ENCODE measurements at regions not wholly inside any gene's neighbourhood (a gene's known extent, or its start where the extent isn't known, plus 50 kb on each side); places are given as distances from the start of the nearest gene placed in this dataset.

- Histone ChIP-seq H3K9me2 (ENCODE audit: insufficient read depth, low read length) (no peaks in the 10 kb centered on the region), H3K4me3 (ENCODE audit: low read depth, low read length, poor library complexity, severe bottlenecking) (no peak overlapping the region), H3K27ac (ENCODE audit: low read depth, low read length, poor library complexity, severe bottlenecking) (no peak overlapping the region), H3K79me2 (ENCODE audit: insufficient read depth, low read depth, low read length) (no peaks in the 10 kb centered on the region), H4K20me1 (ENCODE audit: insufficient read depth, low read length) (no peaks in the 10 kb centered on the region), H3K4me1 (ENCODE audit: insufficient read depth, low read length, poor library complexity, severe bottlenecking) (no peaks in the 10 kb centered on the region), H3K36me3 (ENCODE audit: insufficient read depth, low read length) (no peaks in the 10 kb centered on the region), H3K9me3 (ENCODE audit: low read length) (no peaks in the 10 kb centered on the region), H3K4me2 (ENCODE audit: low read length) (no peak overlapping the region), H2AFZ (ENCODE audit: low read length) (no peak overlapping the region)
- POLR2A ChIA-PET: no interaction called here
- intact Hi-C loops (cut with micrococcal nuclease; ENCODE audit: unreplicated experiment): no loop called here
- TF ChIP-seq, protein P1, sequence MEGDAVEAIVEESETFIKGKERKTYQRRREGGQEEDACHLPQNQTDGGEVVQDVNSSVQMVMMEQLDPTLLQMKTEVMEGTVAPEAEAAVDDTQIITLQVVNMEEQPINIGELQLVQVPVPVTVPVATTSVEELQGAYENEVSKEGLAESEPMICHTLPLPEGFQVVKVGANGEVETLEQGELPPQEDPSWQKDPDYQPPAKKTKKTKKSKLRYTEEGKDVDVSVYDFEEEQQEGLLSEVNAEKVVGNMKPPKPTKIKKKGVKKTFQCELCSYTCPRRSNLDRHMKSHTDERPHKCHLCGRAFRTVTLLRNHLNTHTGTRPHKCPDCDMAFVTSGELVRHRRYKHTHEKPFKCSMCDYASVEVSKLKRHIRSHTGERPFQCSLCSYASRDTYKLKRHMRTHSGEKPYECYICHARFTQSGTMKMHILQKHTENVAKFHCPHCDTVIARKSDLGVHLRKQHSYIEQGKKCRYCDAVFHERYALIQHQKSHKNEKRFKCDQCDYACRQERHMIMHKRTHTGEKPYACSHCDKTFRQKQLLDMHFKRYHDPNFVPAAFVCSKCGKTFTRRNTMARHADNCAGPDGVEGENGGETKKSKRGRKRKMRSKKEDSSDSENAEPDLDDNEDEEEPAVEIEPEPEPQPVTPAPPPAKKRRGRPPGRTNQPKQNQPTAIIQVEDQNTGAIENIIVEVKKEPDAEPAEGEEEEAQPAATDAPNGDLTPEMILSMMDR (conservative IDR thresholded peaks at IDR 0.05; ENCODE audit: low read length): no peak
- TF ChIP-seq EZH2phosphoT487 (IDR thresholded peaks at IDR 0.05; ENCODE audit: borderline replicate concordance, low read depth, low read length): no peak
- CTCF ChIA-PET (ENCODE audit: unreplicated experiment): no interaction called here
- no TSS peak for BruUV-seq (replicated peaks)
- no peak for DNase-seq (ENCODE audit: low spot score)
These were observed 112.1 kb upstream of the PMEPA1 start for GRCh38 chr20:57821935-57822334.

DNA sequence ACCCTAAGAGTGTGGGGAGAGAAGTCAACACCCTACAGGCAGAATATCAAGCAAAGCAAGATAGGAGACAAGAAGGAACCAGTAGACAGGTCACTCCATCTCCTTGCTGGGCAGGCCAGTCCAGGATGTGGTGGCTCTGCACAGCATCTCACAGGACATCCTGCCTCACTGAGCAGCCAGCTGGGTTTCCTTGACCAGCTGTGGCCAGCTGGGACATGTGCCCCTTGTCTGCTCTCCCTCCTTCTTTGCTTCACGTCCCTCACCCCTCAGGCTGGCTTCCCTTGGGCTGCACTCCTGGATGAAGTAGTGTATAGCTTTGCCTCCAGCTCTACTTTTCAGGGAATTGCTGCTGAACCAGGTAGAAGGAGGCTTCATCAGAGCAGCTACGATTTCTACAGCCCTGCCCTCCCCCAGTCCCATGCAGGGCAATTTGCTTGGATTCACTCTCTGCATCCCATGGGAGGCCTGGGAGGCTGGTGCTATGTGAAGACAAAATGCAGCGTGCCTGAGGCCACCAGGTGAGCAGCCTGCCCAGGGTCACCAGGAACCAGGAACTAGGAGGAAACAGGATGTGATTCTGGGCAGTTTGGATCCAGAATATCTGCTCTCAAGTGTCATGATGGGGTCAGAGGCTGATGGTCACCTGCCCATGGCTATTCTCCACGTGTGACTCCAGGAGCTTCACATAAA lies 110.0 kb upstream of the PMEPA1 start:
- CTCF ChIA-PET (ENCODE audit: unreplicated experiment): interaction anchor here (0.5 kb wide), 1 partner anchor 271 kb away, joined by 3 read pairs; no protein-coding TSS in a partner anchor
- H3K27ac ChIP-seq (ENCODE audit: low read depth, low read length, poor library complexity, severe bottlenecking): no peak overlapping the region
- POLR2A ChIA-PET: no interaction called here
- H3K79me2 ChIP-seq (ENCODE audit: insufficient read depth, low read depth, low read length): no peaks in the 10 kb centered on the region
- DNase-seq (ENCODE audit: low spot score): no peak
- intact Hi-C loops (cut with micrococcal nuclease; ENCODE audit: unreplicated experiment): no loop called here
- no peak overlapping the region for H3K4me2 ChIP-seq (ENCODE audit: low read length)
- H3K36me3 ChIP-seq (ENCODE audit: insufficient read depth, low read length): no peaks in the 10 kb centered on the region
- H3K4me3 ChIP-seq (ENCODE audit: low read depth, low read length, poor library complexity, severe bottlenecking): no peak overlapping the region
- BruUV-seq (replicated peaks): no TSS peak
- no peaks in the 10 kb centered on the region for H3K9me3 ChIP-seq (ENCODE audit: low read length)
- no peaks in the 10 kb centered on the region for H3K4me1 ChIP-seq (ENCODE audit: insufficient read depth, low read length, poor library complexity, severe bottlenecking)
- no peaks in the 10 kb centered on the region for H4K20me1 ChIP-seq (ENCODE audit: insufficient read depth, low read length)
- H3K9me2 ChIP-seq (ENCODE audit: insufficient read depth, low read length): no peaks in the 10 kb centered on the region
- TF ChIP-seq, protein P1 (conservative IDR thresholded peaks at IDR 0.05; ENCODE audit: low read length): no peak
- no peak for TF ChIP-seq EZH2phosphoT487 (IDR thresholded peaks at IDR 0.05; ENCODE audit: borderline replicate concordance, low read depth, low read length)
- H2AFZ ChIP-seq (ENCODE audit: low read length): no peak overlapping the region

DNA sequence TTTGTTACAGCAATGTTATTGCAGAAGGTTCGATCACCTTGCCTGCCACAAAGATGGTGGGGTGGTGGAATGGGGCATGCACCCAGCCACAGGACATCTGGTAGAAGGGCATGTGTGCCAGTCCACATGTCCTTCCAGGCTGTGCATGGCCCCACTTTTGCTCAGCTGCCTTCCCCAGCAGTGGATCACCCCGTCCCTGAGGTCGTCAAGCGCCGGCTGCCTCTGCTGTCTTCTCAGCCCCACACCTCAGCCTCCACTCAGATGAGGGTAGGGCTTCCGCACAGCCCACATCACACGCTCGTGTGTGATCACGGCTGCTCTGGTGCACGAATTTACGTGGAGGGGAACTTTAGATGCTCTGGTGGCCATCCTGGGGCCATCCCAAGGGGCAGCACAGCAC lies 109.5 kb upstream of the PMEPA1 start:
- H3K4me1 ChIP-seq (ENCODE audit: insufficient read depth, low read length, poor library complexity, severe bottlenecking): no peaks in the 10 kb centered on the region
- no TSS peak for BruUV-seq (replicated peaks)
- H3K4me3 ChIP-seq (ENCODE audit: low read depth, low read length, poor library complexity, severe bottlenecking): no peak overlapping the region
- H3K9me2 ChIP-seq (ENCODE audit: insufficient read depth, low read length): no peaks in the 10 kb centered on the region
- no peak for DNase-seq (ENCODE audit: low spot score)
- intact Hi-C loops (cut with micrococcal nuclease; ENCODE audit: unreplicated experiment): no loop called here
- H2AFZ ChIP-seq (ENCODE audit: low read length): no peak overlapping the region
- ChIA-PET POLR2A (no interaction called here), CTCF (ENCODE audit: unreplicated experiment) (interaction anchor here (0.5 kb wide), 1 partner anchor 271 kb away, joined by 3 read pairs; no protein-coding TSS in a partner anchor)
- no peak overlapping the region for H3K27ac ChIP-seq (ENCODE audit: low read depth, low read length, poor library complexity, severe bottlenecking)
- TF ChIP-seq EZH2phosphoT487 (IDR thresholded peaks at IDR 0.05; ENCODE audit: borderline replicate concordance, low read depth, low read length): no peak
- TF ChIP-seq, protein P1 (conservative IDR thresholded peaks at IDR 0.05; ENCODE audit: low read length): no peak
- no peaks in the 10 kb centered on the region for H3K36me3 ChIP-seq (ENCODE audit: insufficient read depth, low read length)
- H3K4me2 ChIP-seq (ENCODE audit: low read length): no peak overlapping the region
- H3K79me2 ChIP-seq (ENCODE audit: insufficient read depth, low read depth, low read length): no peaks in the 10 kb centered on the region
- H3K9me3 ChIP-seq (ENCODE audit: low read length): no peaks in the 10 kb centered on the region
- H4K20me1 ChIP-seq (ENCODE audit: insufficient read depth, low read length): no peaks in the 10 kb centered on the region

Data from OCI-LY7 (cell line).